G401.6 (cell line): ENCODE measurements at regions not wholly inside any gene's neighbourhood (a gene's known extent, or its start where the extent isn't known, plus 50 kb on each side); places are given as distances from the start of the nearest gene placed in this dataset.

Experiments
- FAIRE-seq: peaks from 2 replicates; lab custom pipeline; 2012; peaks lifted over from hg19 to GRCh38; lab: Jason Lieb, UNC

- no peak for FAIRE-seq
Observed at GRCh38 chr2:199025146-199025545, 432.6 kb downstream of the SATB2 start.

GRCh38 chr2:199024224-199024623, 433.5 kb downstream of the SATB2 start:
- no peak for FAIRE-seq

GRCh38 chr2:199019898-199020507, 437.7 kb downstream of the SATB2 start:
- no peak for FAIRE-seq

GRCh38 chr2:199018826-199019225, 438.9 kb downstream of the SATB2 start:
- FAIRE-seq: no peak

GRCh38 chr2:199015072-199015471, 442.7 kb downstream of the SATB2 start:
- no peak for FAIRE-seq

- no peak for FAIRE-seq
Observed at GRCh38 chr2:199014226-199014625, 443.5 kb downstream of the SATB2 start.

GRCh38 chr2:199011908-199012307, 445.8 kb downstream of the SATB2 start:
- no peak for FAIRE-seq

GRCh38 chr2:198994678-198995077, 463.1 kb downstream of the SATB2 start:
- no peak for FAIRE-seq

GRCh38 chr2:198991431-198991830, 466.3 kb downstream of the SATB2 start:
- no peak for FAIRE-seq

GRCh38 chr2:198975779-198976178, 482.0 kb downstream of the SATB2 start:
- FAIRE-seq: no peak

GRCh38 chr2:198973785-198974184, 484.0 kb downstream of the SATB2 start:
- no peak for FAIRE-seq

- FAIRE-seq: no peak
Observed at GRCh38 chr2:198973181-198973580, 484.6 kb downstream of the SATB2 start.

GRCh38 chr2:198968545-198968944, 489.2 kb downstream of the SATB2 start:
- FAIRE-seq: no peak

GRCh38 chr2:198966269-198966668, 491.5 kb downstream of the SATB2 start:
- FAIRE-seq: no peak

- FAIRE-seq: no peak
Observed at GRCh38 chr2:198961547-198961946, 496.2 kb downstream of the SATB2 start.

- FAIRE-seq: no peak
Observed at GRCh38 chr2:198957181-198957580, 500.6 kb downstream of the SATB2 start.

GRCh38 chr2:198953328-198953727, 504.4 kb downstream of the SATB2 start:
- FAIRE-seq: no peak

GRCh38 chr2:198950803-198951202, 506.9 kb downstream of the SATB2 start:
- no peak for FAIRE-seq

GRCh38 chr2:198945496-198945895, 512.2 kb downstream of the SATB2 start:
- FAIRE-seq: no peak

- FAIRE-seq: no peak
Observed at GRCh38 chr2:198930170-198930569, 527.6 kb downstream of the SATB2 start.

- FAIRE-seq: no peak
Observed at GRCh38 chr2:198928026-198928425, 529.7 kb downstream of the SATB2 start.

- FAIRE-seq: no peak
Observed at GRCh38 chr2:198917926-198918720, 539.6 kb downstream of the SATB2 start.

- no peak for FAIRE-seq
Observed at GRCh38 chr2:198917275-198917674, 540.5 kb downstream of the SATB2 start.

GRCh38 chr2:198916548-198917080, 541.1 kb downstream of the SATB2 start:
- FAIRE-seq: no peak
